ENCODE measurements at regions not wholly inside any gene's neighbourhood (a gene's known extent, or its start where the extent isn't known, plus 50 kb on each side); places are given as distances from the start of the nearest gene placed in this dataset.

DNA sequence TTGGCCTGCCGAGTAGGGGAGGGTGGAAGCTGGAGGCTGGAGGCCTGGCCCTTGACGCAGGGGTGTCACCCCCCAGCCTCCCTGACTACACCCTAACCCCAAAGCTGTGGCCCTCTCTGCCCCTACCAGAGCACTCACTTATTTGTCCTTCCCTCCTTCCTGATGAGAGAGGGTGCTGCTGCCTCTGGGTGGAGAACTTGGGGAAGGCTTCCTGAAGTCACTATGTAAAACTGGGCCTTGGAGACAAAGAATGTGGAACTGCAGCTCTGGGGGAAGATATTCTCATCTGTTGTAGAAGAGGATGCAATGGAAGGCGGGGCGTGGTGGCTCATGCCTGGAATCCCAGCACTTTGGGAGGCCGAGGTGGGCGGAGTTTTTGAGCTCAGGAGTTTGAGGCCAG is 485.2 kb downstream of the ZNF536 start:
- TF ChIP-seq EZH2 (optimal IDR thresholded peaks at IDR 0.05; ENCODE audit: low read depth, low read length) (no peak), EZH2phosphoT487 (IDR thresholded peaks at IDR 0.05; ENCODE audit: low read length) (no peak)
- TF ChIP-seq, protein P1, sequence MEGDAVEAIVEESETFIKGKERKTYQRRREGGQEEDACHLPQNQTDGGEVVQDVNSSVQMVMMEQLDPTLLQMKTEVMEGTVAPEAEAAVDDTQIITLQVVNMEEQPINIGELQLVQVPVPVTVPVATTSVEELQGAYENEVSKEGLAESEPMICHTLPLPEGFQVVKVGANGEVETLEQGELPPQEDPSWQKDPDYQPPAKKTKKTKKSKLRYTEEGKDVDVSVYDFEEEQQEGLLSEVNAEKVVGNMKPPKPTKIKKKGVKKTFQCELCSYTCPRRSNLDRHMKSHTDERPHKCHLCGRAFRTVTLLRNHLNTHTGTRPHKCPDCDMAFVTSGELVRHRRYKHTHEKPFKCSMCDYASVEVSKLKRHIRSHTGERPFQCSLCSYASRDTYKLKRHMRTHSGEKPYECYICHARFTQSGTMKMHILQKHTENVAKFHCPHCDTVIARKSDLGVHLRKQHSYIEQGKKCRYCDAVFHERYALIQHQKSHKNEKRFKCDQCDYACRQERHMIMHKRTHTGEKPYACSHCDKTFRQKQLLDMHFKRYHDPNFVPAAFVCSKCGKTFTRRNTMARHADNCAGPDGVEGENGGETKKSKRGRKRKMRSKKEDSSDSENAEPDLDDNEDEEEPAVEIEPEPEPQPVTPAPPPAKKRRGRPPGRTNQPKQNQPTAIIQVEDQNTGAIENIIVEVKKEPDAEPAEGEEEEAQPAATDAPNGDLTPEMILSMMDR (IDR thresholded peaks at IDR 0.05; ENCODE audit: low read length) = no peak
- Histone ChIP-seq H3K79me2 (ENCODE audit: low read length) (no peaks in the 10 kb centered on the region), H3K27ac (ENCODE audit: low read length) (no peak overlapping the region), H3K9me2 (replicated peaks; ENCODE audit: insufficient read depth, low read length) (no peaks in the 10 kb centered on the region), H3K4me3 (ENCODE audit: low read length) (no peak overlapping the region), H3K4me2 (ENCODE audit: low read depth, low read length) (no peak overlapping the region), H2AFZ (ENCODE audit: low read length) (no peak overlapping the region), H3K27me3 (replicated peaks; ENCODE audit: insufficient read depth, low read length) (peaks cover 11% of the 10 kb centered on the region; the same call in 1 of the 2 replicates), H3K9ac (ENCODE audit: low read length) (no peak overlapping the region), H3K4me1 (ENCODE audit: low read length) (no peaks in the 10 kb centered on the region), H3F3A (ENCODE audit: insufficient read depth, low read length) (no peaks in the 10 kb centered on the region), H4K20me1 (ENCODE audit: insufficient read depth, low read length) (no peaks in the 10 kb centered on the region), H3K9me3 (replicated peaks; ENCODE audit: insufficient read depth, low read length) (no peaks in the 10 kb centered on the region), H3K36me3 (replicated peaks; ENCODE audit: insufficient read depth, low read length) (no peaks in the 10 kb centered on the region)
- DNase-seq = no peak

DNA sequence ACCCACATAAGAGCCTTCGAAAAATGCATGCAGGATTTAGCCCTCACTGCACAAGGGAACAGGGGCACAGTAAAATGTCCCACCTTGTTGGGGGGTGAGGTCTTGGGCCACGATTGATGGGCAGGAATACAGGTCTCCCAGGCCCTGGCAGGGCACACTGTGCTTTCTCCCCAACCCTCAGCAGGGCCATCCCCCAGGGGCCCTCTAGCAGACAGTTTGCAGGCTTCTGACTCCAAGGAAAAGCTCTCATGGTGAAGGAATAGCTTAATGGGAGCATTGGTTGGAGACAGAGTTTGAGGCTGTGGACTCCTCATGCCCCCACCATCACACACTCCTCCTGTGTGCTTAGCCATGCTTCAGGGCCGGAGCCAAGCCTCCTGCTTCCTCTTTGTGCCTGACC is 484.6 kb downstream of the ZNF536 start:
- no peak overlapping the region for H3K27ac ChIP-seq (ENCODE audit: low read length)
- DNase-seq = no peak
- H3K27me3 ChIP-seq (replicated peaks; ENCODE audit: insufficient read depth, low read length) = peaks cover 15% of the 10 kb centered on the region; the same call in 1 of the 2 replicates
- no peaks in the 10 kb centered on the region for H3K9me2 ChIP-seq (replicated peaks; ENCODE audit: insufficient read depth, low read length)
- H3K9ac ChIP-seq (ENCODE audit: low read length) = no peak overlapping the region
- H2AFZ ChIP-seq (ENCODE audit: low read length) = no peak overlapping the region
- TF ChIP-seq EZH2 (optimal IDR thresholded peaks at IDR 0.05; ENCODE audit: low read depth, low read length) (no peak), EZH2phosphoT487 (IDR thresholded peaks at IDR 0.05; ENCODE audit: low read length) (no peak)
- TF ChIP-seq, protein P1 (IDR thresholded peaks at IDR 0.05; ENCODE audit: low read length) = no peak
- no peaks in the 10 kb centered on the region for H4K20me1 ChIP-seq (ENCODE audit: insufficient read depth, low read length)
- H3K36me3 ChIP-seq (replicated peaks; ENCODE audit: insufficient read depth, low read length) = no peaks in the 10 kb centered on the region
- no peak overlapping the region for H3K4me2 ChIP-seq (ENCODE audit: low read depth, low read length)
- H3K79me2 ChIP-seq (ENCODE audit: low read length) = no peaks in the 10 kb centered on the region
- H3K4me3 ChIP-seq (ENCODE audit: low read length) = no peak overlapping the region
- no peaks in the 10 kb centered on the region for H3F3A ChIP-seq (ENCODE audit: insufficient read depth, low read length)
- no peaks in the 10 kb centered on the region for H3K4me1 ChIP-seq (ENCODE audit: low read length)
- H3K9me3 ChIP-seq (replicated peaks; ENCODE audit: insufficient read depth, low read length) = no peaks in the 10 kb centered on the region

DNA sequence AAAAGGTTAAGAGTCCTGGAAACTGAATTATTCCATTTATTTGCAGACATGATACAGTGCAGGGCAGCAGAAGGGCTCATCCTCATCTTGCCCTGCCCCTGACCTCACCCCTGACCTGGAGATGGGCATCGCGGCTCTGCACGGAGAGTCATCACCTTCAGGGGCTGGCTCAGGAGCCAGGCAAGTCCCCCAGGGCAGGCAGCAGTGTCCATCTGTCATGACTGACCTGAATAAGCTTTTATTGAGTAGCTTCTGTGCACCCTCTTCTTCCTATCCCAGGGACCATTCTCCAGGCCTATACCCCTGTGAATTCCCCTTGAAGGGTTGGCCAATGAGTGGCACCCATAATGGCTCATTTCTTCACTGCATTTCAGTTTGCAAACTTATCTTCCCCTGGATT is 484.2 kb downstream of the ZNF536 start:
- no peaks in the 10 kb centered on the region for H4K20me1 ChIP-seq (ENCODE audit: insufficient read depth, low read length)
- H3K4me3 ChIP-seq (ENCODE audit: low read length) = no peak overlapping the region
- H3K4me1 ChIP-seq (ENCODE audit: low read length) = no peaks in the 10 kb centered on the region
- no peak for TF ChIP-seq EZH2 (optimal IDR thresholded peaks at IDR 0.05; ENCODE audit: low read depth, low read length)
- TF ChIP-seq EZH2phosphoT487 (IDR thresholded peaks at IDR 0.05; ENCODE audit: low read length) = no peak
- TF ChIP-seq, protein P1 (IDR thresholded peaks at IDR 0.05; ENCODE audit: low read length) = no peak
- H3K27ac ChIP-seq (ENCODE audit: low read length) = no peak overlapping the region
- H3K79me2 ChIP-seq (ENCODE audit: low read length) = no peaks in the 10 kb centered on the region
- no peaks in the 10 kb centered on the region for H3K36me3 ChIP-seq (replicated peaks; ENCODE audit: insufficient read depth, low read length)
- no peaks in the 10 kb centered on the region for H3K9me2 ChIP-seq (replicated peaks; ENCODE audit: insufficient read depth, low read length)
- DNase-seq = no peak
- no peak overlapping the region for H3K4me2 ChIP-seq (ENCODE audit: low read depth, low read length)
- no peak overlapping the region for H2AFZ ChIP-seq (ENCODE audit: low read length)
- no peaks in the 10 kb centered on the region for H3K9me3 ChIP-seq (replicated peaks; ENCODE audit: insufficient read depth, low read length)
- H3K27me3 ChIP-seq (replicated peaks; ENCODE audit: insufficient read depth, low read length) = peaks cover 14% of the 10 kb centered on the region; the same call in 1 of the 2 replicates
- H3K9ac ChIP-seq (ENCODE audit: low read length) = no peak overlapping the region
- H3F3A ChIP-seq (ENCODE audit: insufficient read depth, low read length) = no peaks in the 10 kb centered on the region

Data from MM.1S (cell line).